NCI-H128 (cell line): ENCODE measurements at regions not wholly inside any gene's neighbourhood (a gene's known extent, or its start where the extent isn't known, plus 50 kb on each side); places are given as distances from the start of the nearest gene placed in this dataset.
"Not testable (repeated sequence)": the region's sequence is repeated elsewhere in the genome, so short reads cannot be mapped to it uniquely, and the experiment has no call there.

Experiments used
- DNase-seq: peaks from one replicate; lab custom pipeline; 2025; ENCODE audit not compliant: unreplicated experiment; lab: John Stamatoyannopoulos, UW

- DNase-seq: peak; percentile 7
Observed at GRCh38 chr3:18988614-18989229, 159.6 kb upstream of the KCNH8 start.

GRCh38 chr3:18987862-18988447, 160.4 kb upstream of the KCNH8 start:
- DNase-seq: peak; percentile 31

GRCh38 chr3:18987070-18987469, 161.2 kb upstream of the KCNH8 start:
- DNase-seq: no peak

- no peak for DNase-seq
Observed at GRCh38 chr3:18982920-18983319, 165.4 kb upstream of the KCNH8 start.

- DNase-seq: not testable (repeated sequence)
Observed at GRCh38 chr3:18976102-18976501, 172.2 kb upstream of the KCNH8 start.

- DNase-seq: no peak
Observed at GRCh38 chr3:18968120-18968519, 180.2 kb upstream of the KCNH8 start.

- no peak for DNase-seq
Observed at GRCh38 chr3:18965781-18966180, 182.5 kb upstream of the KCNH8 start.

GRCh38 chr3:18964640-18965039, 183.7 kb upstream of the KCNH8 start:
- DNase-seq: no peak

GRCh38 chr3:18951333-18951732, 197.0 kb upstream of the KCNH8 start:
- no peak for DNase-seq

GRCh38 chr3:18946524-18946923, 201.8 kb upstream of the KCNH8 start:
- DNase-seq: no peak

- DNase-seq: no peak
Observed at GRCh38 chr3:18937574-18937973, 210.7 kb upstream of the KCNH8 start.

- DNase-seq: no peak
Observed at GRCh38 chr3:18919158-18919557, 229.2 kb upstream of the KCNH8 start.

- no peak for DNase-seq
Observed at GRCh38 chr3:18917923-18918322, 230.4 kb upstream of the KCNH8 start.

GRCh38 chr3:18902081-18902793, 246.1 kb upstream of the KCNH8 start:
- DNase-seq: no peak

- no peak for DNase-seq
Observed at GRCh38 chr3:18901571-18901970, 246.7 kb upstream of the KCNH8 start.

- no peak for DNase-seq
Observed at GRCh38 chr3:18900994-18901393, 247.3 kb upstream of the KCNH8 start.

GRCh38 chr3:18898911-18899310, 249.4 kb upstream of the KCNH8 start:
- no peak for DNase-seq

- DNase-seq: no peak
Observed at GRCh38 chr3:18892756-18893155, 255.6 kb upstream of the KCNH8 start.

GRCh38 chr3:18892047-18892446, 256.3 kb upstream of the KCNH8 start:
- no peak for DNase-seq

- no peak for DNase-seq
Observed at GRCh38 chr3:18891641-18892040, 256.7 kb upstream of the KCNH8 start.

GRCh38 chr3:18890449-18890848, 257.9 kb upstream of the KCNH8 start:
- DNase-seq: no peak

GRCh38 chr3:18888819-18889218, 259.5 kb upstream of the KCNH8 start:
- DNase-seq: no peak
